ENCODE measurements at regions not wholly inside any gene's neighbourhood (a gene's known extent, or its start where the extent isn't known, plus 50 kb on each side); places are given as distances from the start of the nearest gene placed in this dataset.

GRCh38 chr12:78732481-78732880, 132.1 kb upstream of the SYT1 start:
- no peak overlapping the region for H3K4me2 ChIP-seq (ENCODE audit: low read depth, low read length)
- no peaks in the 10 kb centered on the region for H4K20me1 ChIP-seq (ENCODE audit: insufficient read depth, low read length)
- H3K9ac ChIP-seq (ENCODE audit: low read length): no peak overlapping the region
- H3K9me3 ChIP-seq (replicated peaks; ENCODE audit: insufficient read depth, low read length): no peaks in the 10 kb centered on the region
- no peaks in the 10 kb centered on the region for H3K36me3 ChIP-seq (replicated peaks; ENCODE audit: insufficient read depth, low read length)
- no peaks in the 10 kb centered on the region for H3K27me3 ChIP-seq (replicated peaks; ENCODE audit: insufficient read depth, low read length)
- H2AFZ ChIP-seq (ENCODE audit: low read length): no peak overlapping the region
- H3F3A ChIP-seq (ENCODE audit: insufficient read depth, low read length): no peaks in the 10 kb centered on the region
- H3K4me1 ChIP-seq (ENCODE audit: low read length): no peaks in the 10 kb centered on the region
- no peak overlapping the region for H3K27ac ChIP-seq (ENCODE audit: low read length)
- no peak overlapping the region for H3K4me3 ChIP-seq (ENCODE audit: low read length)
- DNase-seq: no peak
- H3K9me2 ChIP-seq (replicated peaks; ENCODE audit: insufficient read depth, low read length): no peaks in the 10 kb centered on the region
- TF ChIP-seq CTCF (IDR thresholded peaks at IDR 0.05; ENCODE audit: low read length): no peak
- no peak for TF ChIP-seq EZH2 (optimal IDR thresholded peaks at IDR 0.05; ENCODE audit: low read depth, low read length)
- TF ChIP-seq EZH2phosphoT487 (IDR thresholded peaks at IDR 0.05; ENCODE audit: low read length): no peak
- H3K79me2 ChIP-seq (ENCODE audit: low read length): no peaks in the 10 kb centered on the region

GRCh38 chr12:78739653-78740052, 124.9 kb upstream of the SYT1 start:
- Histone ChIP-seq H3K9me2 (replicated peaks; ENCODE audit: insufficient read depth, low read length) (no peaks in the 10 kb centered on the region), H3K4me2 (ENCODE audit: low read depth, low read length) (no peak overlapping the region), H3K36me3 (replicated peaks; ENCODE audit: insufficient read depth, low read length) (no peaks in the 10 kb centered on the region), H3K27me3 (replicated peaks; ENCODE audit: insufficient read depth, low read length) (no peaks in the 10 kb centered on the region), H3K4me1 (ENCODE audit: low read length) (no peaks in the 10 kb centered on the region), H2AFZ (ENCODE audit: low read length) (no peak overlapping the region), H3K79me2 (ENCODE audit: low read length) (no peaks in the 10 kb centered on the region), H3K4me3 (ENCODE audit: low read length) (no peak overlapping the region), H3K9ac (ENCODE audit: low read length) (no peak overlapping the region), H3K9me3 (replicated peaks; ENCODE audit: insufficient read depth, low read length) (no peaks in the 10 kb centered on the region), H3F3A (ENCODE audit: insufficient read depth, low read length) (no peaks in the 10 kb centered on the region; the same call in 1 of the 2 replicates), H4K20me1 (ENCODE audit: insufficient read depth, low read length) (no peaks in the 10 kb centered on the region), H3K27ac (ENCODE audit: low read length) (no peak overlapping the region)
- DNase-seq: no peak
- TF ChIP-seq CTCF (IDR thresholded peaks at IDR 0.05; ENCODE audit: low read length): no peak
- no peak for TF ChIP-seq EZH2phosphoT487 (IDR thresholded peaks at IDR 0.05; ENCODE audit: low read length)
- no peak for TF ChIP-seq EZH2 (optimal IDR thresholded peaks at IDR 0.05; ENCODE audit: low read depth, low read length)

- Histone ChIP-seq H3K79me2 (ENCODE audit: low read length) (no peaks in the 10 kb centered on the region), H3K27ac (ENCODE audit: low read length) (no peak overlapping the region), H2AFZ (ENCODE audit: low read length) (no peak overlapping the region), H3K4me3 (ENCODE audit: low read length) (no peak overlapping the region), H3K4me2 (ENCODE audit: low read depth, low read length) (no peak overlapping the region), H3F3A (ENCODE audit: insufficient read depth, low read length) (no peaks in the 10 kb centered on the region; the same call in 1 of the 2 replicates), H3K9ac (ENCODE audit: low read length) (no peak overlapping the region), H3K27me3 (replicated peaks; ENCODE audit: insufficient read depth, low read length) (no peaks in the 10 kb centered on the region), H3K9me3 (replicated peaks; ENCODE audit: insufficient read depth, low read length) (no peaks in the 10 kb centered on the region), H3K4me1 (ENCODE audit: low read length) (no peaks in the 10 kb centered on the region), H4K20me1 (ENCODE audit: insufficient read depth, low read length) (no peaks in the 10 kb centered on the region), H3K9me2 (replicated peaks; ENCODE audit: insufficient read depth, low read length) (no peaks in the 10 kb centered on the region), H3K36me3 (replicated peaks; ENCODE audit: insufficient read depth, low read length) (no peaks in the 10 kb centered on the region)
- no peak for DNase-seq
- TF ChIP-seq EZH2 (optimal IDR thresholded peaks at IDR 0.05; ENCODE audit: low read depth, low read length) (no peak), CTCF (IDR thresholded peaks at IDR 0.05; ENCODE audit: low read length) (no peak), EZH2phosphoT487 (IDR thresholded peaks at IDR 0.05; ENCODE audit: low read length) (no peak)
These were observed 118.6 kb upstream of the SYT1 start for GRCh38 chr12:78746001-78746400.
